CD4-positive, alpha-beta T cell (primary cell): ENCODE measurements at regions not wholly inside any gene's neighbourhood (a gene's known extent, or its start where the extent isn't known, plus 50 kb on each side); places are given as distances from the start of the nearest gene placed in this dataset.

Experiments
- ATAC-seq: fragments of 200-7000 bp; cut with Tn5 transposase; one replicate; pipeline ENCODE4 v1.10.0; 2022; ENCODE audit warnings: mild to moderate bottlenecking; ENCODE audit not compliant: poor library complexity
- CTCF ChIA-PET: fragments of 350-600 bp; sonication (Branson Sonifier 250); formaldehyde crosslinking; loops from one replicate; lab custom pipeline; 2021; ENCODE audit warnings: antibody characterized with exemption, inconsistent platforms; lab: Charles Lee
- POLR2A ChIA-PET: fragments of 350-600 bp; sonication (Branson Sonifier 250); formaldehyde crosslinking; loops from one replicate; lab custom pipeline; 2021; ENCODE audit warnings: antibody characterized with exemption, inconsistent platforms; lab: Charles Lee
- DNase-seq, 14 experiments: peaks; one replicate each; pipeline ENCODE4 v3.0.0-alpha.2; 2013 to 2020; ENCODE audit warnings: mixed read lengths in 2 of 14
- H3K27ac ChIP-seq, 2 donors: one replicate each; pipeline versions ENCODE4 v1.5.1 to v1.7.0; 2013; ENCODE audit warnings: low read length in 2 of 2, low read depth in 1 of 2, mild to moderate bottlenecking in 1 of 2
- H3K27me3 ChIP-seq, 2 experiments: 1 replicate in 1 of 2; 2 replicates in 1 of 2; pipeline versions ENCODE4 v1.6.1 to v1.7.0; 2013; ENCODE audit warnings: low read length in 2 of 2, control low read depth in 1 of 2, mild to moderate bottlenecking in 1 of 2, moderate library complexity in 1 of 2; ENCODE audit not compliant: insufficient read depth in 2 of 2, control insufficient read depth in 1 of 2
- H3K36me3 ChIP-seq: one replicate; pipeline ENCODE4 v1.6.1; 2013; ENCODE audit warnings: low read length, control low read depth; ENCODE audit not compliant: insufficient read depth
- H3K4me1 ChIP-seq: one replicate; pipeline ENCODE4 v1.6.1; 2013; ENCODE audit warnings: low read length, control low read depth; ENCODE audit not compliant: insufficient read depth
- H3K4me3 ChIP-seq: one replicate; pipeline ENCODE4 v1.5.1; 2013; ENCODE audit warnings: mild to moderate bottlenecking, low read length, moderate library complexity
- H3K9me3 ChIP-seq, 2 experiments: 1 replicate in 1 of 2; 2 replicates in 1 of 2; pipeline versions ENCODE4 v1.6.1 to v1.7.0; 2013; ENCODE audit warnings: low read length in 2 of 2, mild to moderate bottlenecking in 2 of 2, control low read depth in 1 of 2, moderate library complexity in 1 of 2; ENCODE audit not compliant: control insufficient read depth in 1 of 2, insufficient read depth in 1 of 2
- H3K27ac Mint-ChIP-seq: one replicate; pipeline ENCODE4 v1.8.0; 2020; ENCODE audit warnings: mixed read lengths
- H3K27me3 Mint-ChIP-seq: one replicate; pipeline ENCODE4 v1.8.0; 2021; ENCODE audit warnings: mixed read lengths
- H3K36me3 Mint-ChIP-seq: one replicate; pipeline ENCODE4 v1.8.0; 2021; ENCODE audit warnings: low read depth, mixed read lengths
- H3K4me1 Mint-ChIP-seq: one replicate; pipeline ENCODE4 v1.8.0; 2021; ENCODE audit warnings: low read depth, mixed read lengths
- H3K4me3 Mint-ChIP-seq: one replicate; pipeline ENCODE4 v1.8.0; 2020; ENCODE audit warnings: mild to moderate bottlenecking, mixed read lengths
- H3K9me3 Mint-ChIP-seq: one replicate; pipeline ENCODE4 v1.8.0; 2020; ENCODE audit warnings: mixed read lengths
- CTCF ChIP-seq: fragments of 200-600 bp; IDR thresholded peaks from one replicate; pipeline ENCODE4 v1.8.0; 2022; ENCODE audit warnings: antibody characterized with exemption, mild to moderate bottlenecking
- intact Hi-C, 2 experiments: fragments of 100-400 bp; cut with DNase I in 1 of 2; cut with micrococcal nuclease in 1 of 2; formaldehyde crosslinking; loops; one replicate each; pipeline versions ENCODE4 v1.15.1 to v1.9.0; 2023 to 2025; cut with DNase I, micrococcal nuclease

- intact Hi-C loops: no loop called here
- Histone ChIP-seq H3K27me3 (no peaks in the 10 kb centered on the region), H3K36me3 (no peaks in the 10 kb centered on the region), H3K27ac (no peak overlapping the region), H3K9me3 (peaks cover 0 to 3% of the 10 kb centered on the region in 2 experiments), H3K4me3 (no peak overlapping the region), H3K4me1 (no peaks in the 10 kb centered on the region)
- DNase-seq: no peak
- no peaks in the 10 kb centered on the region for H3K4me1 Mint-ChIP-seq
- ChIA-PET CTCF (no interaction called here), POLR2A (no interaction called here)
- H3K4me3 Mint-ChIP-seq: no peak overlapping the region
- no peak for ATAC-seq
- no peak overlapping the region for H3K27ac Mint-ChIP-seq
- no peaks in the 10 kb centered on the region for H3K27me3 Mint-ChIP-seq
- H3K9me3 Mint-ChIP-seq: peaks cover 7% of the 10 kb centered on the region
- no peaks in the 10 kb centered on the region for H3K36me3 Mint-ChIP-seq
- TF ChIP-seq CTCF: no peak
Measured at GRCh38 chr10:36163827-36164226, 521.7 kb upstream of the FZD8 start.

- TF ChIP-seq CTCF: no peak
- H3K4me3 ChIP-seq: no peak overlapping the region
- Mint-ChIP-seq H3K9me3 (no peaks in the 10 kb centered on the region), H3K27ac (no peak overlapping the region), H3K27me3 (no peaks in the 10 kb centered on the region), H3K4me3 (no peak overlapping the region), H3K4me1 (no peaks in the 10 kb centered on the region), H3K36me3 (no peaks in the 10 kb centered on the region)
- H3K27me3 ChIP-seq: no peaks in the 10 kb centered on the region
- H3K27ac ChIP-seq: no peak overlapping the region
- H3K4me1 ChIP-seq: no peaks in the 10 kb centered on the region
- H3K9me3 ChIP-seq: peaks cover 0 to 3% of the 10 kb centered on the region in 2 experiments
- no peaks in the 10 kb centered on the region for H3K36me3 ChIP-seq
- intact Hi-C loops: no loop called here
- POLR2A ChIA-PET: no interaction called here
- DNase-seq (no peak), ATAC-seq (no peak)
- CTCF ChIA-PET: no interaction called here
Measured at GRCh38 chr10:36157486-36157885, 515.4 kb upstream of the FZD8 start.

GRCh38 chr10:36148207-36148606, 506.1 kb upstream of the FZD8 start:
- Histone ChIP-seq H3K27ac (no peak overlapping the region), H3K4me3 (no peak overlapping the region), H3K9me3 (peaks cover 6 to 7% of the 10 kb centered on the region in 2 experiments), H3K4me1 (no peaks in the 10 kb centered on the region), H3K27me3 (no peaks in the 10 kb centered on the region), H3K36me3 (no peaks in the 10 kb centered on the region)
- intact Hi-C loops: no loop called here
- CTCF ChIA-PET: no interaction called here
- Mint-ChIP-seq H3K4me1 (no peaks in the 10 kb centered on the region), H3K27ac (no peak overlapping the region), H3K36me3 (no peaks in the 10 kb centered on the region), H3K27me3 (no peaks in the 10 kb centered on the region), H3K9me3 (peaks cover 17% of the 10 kb centered on the region), H3K4me3 (no peak overlapping the region)
- no peak for TF ChIP-seq CTCF
- ATAC-seq: no peak
- no peak for DNase-seq
- POLR2A ChIA-PET: no interaction called here
